ENCODE measurements at regions not wholly inside any gene's neighbourhood (a gene's known extent, or its start where the extent isn't known, plus 50 kb on each side); places are given as distances from the start of the nearest gene placed in this dataset.
A peak's percentile ranks its signal among the peaks of the same experiment; 100 is the strongest.

GRCh38 chr7:155371884-155372781 lies 74.5 kb downstream of the INSIG1 start:
- Histone ChIP-seq H3K4me1 (replicated peaks in 1 of 2; ENCODE audit: control insufficient read depth in 2 of 2, insufficient read depth in 2 of 2, low read length in 2 of 2) (peaks cover 0 to 15% of the 10 kb centered on the region in 2 experiments; a peak in 1 of 5 replicates), H3K36me3 (ENCODE audit: control insufficient read depth, insufficient read depth, low read length) (no peaks in the 10 kb centered on the region), H3K9me3 (replicated peaks; ENCODE audit: control insufficient read depth, insufficient read depth, low read depth, low read length) (no peaks in the 10 kb centered on the region), H3K4me3 (no peak overlapping the region), H3K27ac (ENCODE audit: extremely low read depth, low read depth, low read length) (no peak overlapping the region), H2AFZ (ENCODE audit: low read depth, low read length) (no peak overlapping the region), H3K79me2 (ENCODE audit: control insufficient read depth, insufficient read depth, low read length) (no peaks in the 10 kb centered on the region), H3K4me2 (ENCODE audit: insufficient read depth, low read length) (no peak overlapping the region), H3K9ac (ENCODE audit: insufficient read depth in 1 of 2, low read depth in 2 of 2, low read length in 2 of 2) (no peak overlapping the region), H3K9me1 (ENCODE audit: control insufficient read depth, insufficient read depth, low read length) (no peaks in the 10 kb centered on the region), H3K27me3 (ENCODE audit: control insufficient read depth in 2 of 2, insufficient read depth in 2 of 2, low read length in 2 of 2) (peaks cover 38 to 76% of the 10 kb centered on the region in 2 experiments), H4K20me1 (replicated peaks; ENCODE audit: control insufficient read depth, insufficient read depth, low read length) (0 out of 2 replicates have a peak, but pooled peaks cover 6% of the 10 kb centered on the region)
- BruUV-seq (replicated peaks), result no TSS peak
- FAIRE-seq (no peak), ATAC-seq (peak; percentile 94), DNase-seq (ENCODE audit: extremely low read depth in 1 of 4, low spot score in 3 of 4) (peak; percentile 36 to 88 (median 78))
- CTCF ChIA-PET (ENCODE audit: low intra/inter-chr PET ratio), result no interaction called here
- POLR2A ChIA-PET, result interaction anchor here (0.6 to 0.9 kb wide), 4 partner anchors 10 to 1423 kb away, joined by 3 to 4 read pairs (median 4); no protein-coding TSS in a partner anchor
- in situ Hi-C loops (cut with MboI), result no loop called here
- intact Hi-C loops (cut with micrococcal nuclease), result no loop called here
- WGBS (ENCODE audit: insufficient coverage, low coverage, missing lambda C conversion rate), result 24% methylated on average over 75 of the region's 82 CpGs
- no peak for TF ChIP-seq ATF6 (CRISPR knock-in tag; IDR thresholded peaks at IDR 0.05)
- TF ChIP-seq ZNF785 (CRISPR knock-in tag; IDR thresholded peaks at IDR 0.05), result no peak
- TF ChIP-seq ZBTB11 (CRISPR knock-in tag; IDR thresholded peaks at IDR 0.05), result no peak
- no peak for TF ChIP-seq ZNF140 (CRISPR knock-in tag; IDR thresholded peaks at IDR 0.05)
- TF ChIP-seq KLF6 (CRISPR knock-in tag; IDR thresholded peaks at IDR 0.05; ENCODE audit: borderline replicate concordance), result no peak
- peak in 1 of 2 experiments; percentile 22; a peak in 1 of 4 replicates for TF ChIP-seq RAD21 (CRISPR knock-in tag; conservative IDR thresholded peaks at IDR 0.05 in 1 of 2, IDR thresholded peaks at IDR 0.05 in 1 of 2)
- TF ChIP-seq POLR2AphosphoS2 (IDR thresholded peaks at IDR 0.05; ENCODE audit: low read length), result no peak
- TF ChIP-seq KLF16 (IDR thresholded peaks at IDR 0.05), result no peak
- no peak for TF ChIP-seq PTRF (tag; IDR thresholded peaks at IDR 0.05)
- no peak for TF ChIP-seq NCOA6 (IDR thresholded peaks at IDR 0.05)
- TF ChIP-seq POLR2G (IDR thresholded peaks at IDR 0.05; ENCODE audit: low read depth, low read length), result no peak
- TF ChIP-seq PTBP1 (IDR thresholded peaks at IDR 0.05; ENCODE audit: low read depth, low read length), result no peak
- TF ChIP-seq PREB (CRISPR knock-in tag; IDR thresholded peaks at IDR 0.05), result no peak
- TF ChIP-seq TCF7 (IDR thresholded peaks at IDR 0.05; ENCODE audit: borderline replicate concordance), result no peak
- no peak for TF ChIP-seq ZNF23 (CRISPR knock-in tag; IDR thresholded peaks at IDR 0.05)

Data from K562 (cell line).